GM10266 (cell line): ENCODE measurements at regions not wholly inside any gene's neighbourhood (a gene's known extent, or its start where the extent isn't known, plus 50 kb on each side); places are given as distances from the start of the nearest gene placed in this dataset.

Source experiments
- DNase-seq: peaks from one replicate; pipeline ENCODE4 v3.0.0; 2012; ENCODE audit errors: extremely low spot score
- CTCF ChIP-seq: IDR thresholded peaks from 2 replicates; pipeline ENCODE4 v1.5.1; 2012; ENCODE audit warnings: mild to moderate bottlenecking, low read depth; ENCODE audit not compliant: control insufficient read depth, insufficient read depth; ENCODE audit errors: missing control alignments

GRCh38 chr12:126883697-126884096, 1383.3 kb upstream of the TMEM132C start:
- no peak for TF ChIP-seq CTCF
- no peak for DNase-seq

GRCh38 chr12:126889501-126889900, 1377.5 kb upstream of the TMEM132C start:
- no peak for TF ChIP-seq CTCF

GRCh38 chr12:126890097-126890496, 1376.9 kb upstream of the TMEM132C start:
- TF ChIP-seq CTCF, result no peak
- DNase-seq, result no peak

More at GRCh38 chr12:126889501-126889900, 1377.5 kb upstream of the TMEM132C start:
- DNase-seq, result no peak

GRCh38 chr12:126891789-126892188, 1375.2 kb upstream of the TMEM132C start:
- TF ChIP-seq CTCF, result no peak
- DNase-seq, result no peak

GRCh38 chr12:126895951-126896913, 1370.7 kb upstream of the TMEM132C start:
- no peak for TF ChIP-seq CTCF
- no peak for DNase-seq

- DNase-seq, result no peak
- no peak for TF ChIP-seq CTCF
Observed at GRCh38 chr12:126897102-126897501, 1369.9 kb upstream of the TMEM132C start.

- no peak for TF ChIP-seq CTCF
- no peak for DNase-seq
Observed at GRCh38 chr12:126897778-126898177, 1369.2 kb upstream of the TMEM132C start.
